HG03521 (cell line): ENCODE measurements at regions not wholly inside any gene's neighbourhood (a gene's known extent, or its start where the extent isn't known, plus 50 kb on each side); places are given as distances from the start of the nearest gene placed in this dataset.

Experiments
- ATAC-seq: cut with Tn5 transposase; IDR thresholded peaks from one replicate; pipeline ENCODE4 v1.9.1; 2021; ENCODE audit warnings: mild to moderate bottlenecking, moderate library complexity; ENCODE audit not compliant: unreplicated experiment

DNA sequence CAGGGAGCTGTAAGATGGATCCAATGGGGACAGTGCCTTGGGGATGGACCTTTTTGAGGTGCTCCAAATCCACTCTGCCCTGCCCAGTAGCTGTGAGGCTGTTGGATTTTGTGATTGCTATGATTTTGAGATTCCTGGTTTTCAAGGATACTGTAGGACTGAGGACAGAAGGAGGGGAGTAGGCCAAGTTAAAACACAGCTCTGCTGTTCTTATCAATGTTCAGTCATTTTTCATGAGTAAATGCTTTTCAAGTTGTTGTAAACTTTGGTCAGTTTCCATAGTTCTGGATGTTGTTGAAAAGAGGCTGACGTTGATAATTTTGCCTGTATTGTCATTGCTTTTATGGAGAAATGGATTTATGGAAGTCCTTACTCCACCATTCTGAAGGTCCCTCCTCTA is 361.2 kb downstream of the ZNF516 start:
- ATAC-seq, result no peak

DNA sequence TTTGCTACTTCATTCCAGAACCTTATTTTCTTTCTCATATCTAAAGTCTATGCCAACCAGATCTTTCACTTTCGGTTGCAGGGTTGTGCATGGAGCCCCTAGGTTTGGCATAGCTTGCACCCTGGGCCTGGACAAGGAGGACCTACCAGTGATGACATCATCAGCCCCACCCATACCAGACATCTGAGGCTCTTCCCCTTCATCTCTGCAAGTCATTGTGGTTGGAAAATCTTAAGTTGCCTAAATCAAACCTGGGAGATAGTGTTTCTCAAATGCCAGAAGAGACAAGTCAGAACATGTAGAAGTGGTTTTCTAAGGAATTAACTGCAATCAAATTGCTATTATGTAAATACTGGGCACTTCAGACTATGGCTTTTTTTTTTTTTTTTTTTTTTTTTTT is 363.3 kb downstream of the ZNF516 start:
- ATAC-seq, result no peak

DNA sequence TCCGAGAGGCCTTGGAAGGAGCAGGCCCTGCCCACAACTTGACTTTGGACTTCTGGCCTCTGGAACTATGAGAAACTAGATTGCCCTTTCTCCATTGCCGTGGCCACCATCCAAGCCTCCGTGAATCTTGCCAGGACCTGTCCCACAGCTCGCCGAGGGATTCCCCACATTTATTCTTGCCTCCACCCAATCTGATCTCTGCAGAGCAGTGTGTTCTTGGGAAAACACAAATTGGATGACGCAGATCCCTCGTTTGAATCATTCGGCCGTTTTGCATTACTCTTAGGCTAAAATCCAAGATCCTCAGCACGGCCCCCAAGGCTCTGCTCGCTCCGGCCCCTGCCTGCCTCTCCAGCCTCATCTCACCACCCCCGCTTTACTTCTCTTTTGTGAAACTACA is 364.2 kb downstream of the ZNF516 start:
- no peak for ATAC-seq

DNA sequence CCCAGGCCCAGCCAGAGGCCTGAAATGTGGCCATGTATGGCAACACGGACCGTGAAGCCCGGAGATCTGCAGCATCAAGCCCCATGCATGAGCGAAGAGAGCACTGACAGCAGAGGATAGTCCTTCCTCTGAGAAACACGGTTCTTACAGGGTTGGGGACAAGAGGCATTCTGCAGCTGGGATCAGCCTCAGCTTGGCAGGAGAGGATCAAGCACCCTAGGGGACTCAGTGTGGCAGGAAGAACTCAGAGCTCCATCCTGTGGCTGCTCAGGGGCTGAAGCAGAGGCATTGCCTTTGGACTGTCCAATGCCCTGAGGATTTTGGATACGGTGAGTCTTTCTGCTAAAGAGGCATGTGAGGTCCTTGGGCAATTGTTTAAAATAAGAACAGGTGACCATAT is 368.7 kb downstream of the ZNF516 start:
- no peak for ATAC-seq

DNA sequence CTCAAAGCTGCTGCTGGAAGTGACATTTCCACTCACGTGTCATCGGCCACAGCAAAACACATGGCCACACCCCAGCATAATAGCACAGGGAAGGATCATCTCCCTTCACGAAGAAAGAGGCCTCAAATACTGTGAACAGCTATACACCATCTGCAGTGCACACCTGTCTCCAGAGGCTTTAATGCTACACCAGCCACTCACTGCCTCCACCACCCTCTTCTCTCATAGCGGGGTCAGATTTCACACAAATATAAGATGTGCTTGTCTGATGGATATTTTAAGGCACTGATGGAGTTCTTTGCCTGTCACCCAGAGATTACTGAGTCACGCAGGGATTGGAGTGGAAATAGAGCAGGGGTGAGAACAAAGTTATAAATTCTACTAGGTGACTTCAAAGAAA is 374.0 kb downstream of the ZNF516 start:
- no peak for ATAC-seq

DNA sequence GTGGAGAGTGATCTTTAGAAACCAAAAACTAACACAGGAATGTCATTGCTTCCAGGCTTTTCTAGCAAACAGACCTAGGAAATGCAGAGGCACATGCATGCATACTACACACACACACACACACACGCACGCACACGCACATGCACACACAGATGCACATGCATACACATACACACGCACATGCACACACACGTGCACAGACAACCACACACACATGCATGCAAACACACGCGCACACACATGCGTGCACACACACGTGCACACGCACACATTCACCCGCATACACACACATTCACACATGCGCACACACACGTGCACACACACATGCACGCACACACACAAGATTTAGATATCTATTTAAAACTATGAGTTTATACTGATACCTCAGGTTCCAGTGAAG is 379.5 kb downstream of the ZNF516 start:
- ATAC-seq, result no peak

DNA sequence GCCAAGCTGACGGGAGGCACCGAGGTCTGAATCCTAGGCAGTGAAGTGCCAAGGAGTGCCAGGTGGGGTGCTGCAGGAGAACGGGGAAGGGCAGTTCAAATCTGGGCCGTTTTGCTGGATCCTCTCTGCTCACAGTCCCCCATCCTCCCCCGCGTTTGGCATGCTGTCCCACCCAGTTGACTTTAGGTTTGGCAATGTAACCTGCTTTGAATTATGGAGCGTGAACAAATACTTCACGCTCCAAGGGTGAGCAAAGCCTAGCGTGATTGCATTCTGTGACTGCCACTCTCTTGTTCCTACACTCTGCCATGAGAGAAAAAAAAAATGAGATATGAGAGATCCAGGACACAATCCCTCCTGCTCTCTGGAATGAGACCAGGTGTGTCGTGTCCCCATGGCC is 381.9 kb downstream of the ZNF516 start:
- ATAC-seq, result no peak

DNA sequence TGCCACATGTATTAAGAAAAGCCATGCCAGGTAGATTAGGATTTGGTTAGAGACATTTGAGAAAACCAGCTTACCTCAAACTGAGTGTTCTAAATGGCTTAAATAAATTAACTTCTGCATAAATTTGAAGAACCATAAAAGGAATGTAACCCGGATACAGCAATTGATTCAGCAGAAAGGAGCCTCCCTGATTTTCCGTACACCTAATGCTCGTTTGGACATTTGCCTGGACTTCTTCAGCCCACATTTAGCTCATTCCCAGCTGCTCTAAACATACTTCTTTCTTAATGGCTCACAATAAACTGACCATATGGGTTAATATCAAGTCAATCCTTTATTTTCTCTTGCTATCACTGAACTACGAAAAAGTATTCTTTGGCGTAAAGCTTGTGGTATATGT is 392.4 kb downstream of the ZNF516 start:
- ATAC-seq, result no peak

DNA sequence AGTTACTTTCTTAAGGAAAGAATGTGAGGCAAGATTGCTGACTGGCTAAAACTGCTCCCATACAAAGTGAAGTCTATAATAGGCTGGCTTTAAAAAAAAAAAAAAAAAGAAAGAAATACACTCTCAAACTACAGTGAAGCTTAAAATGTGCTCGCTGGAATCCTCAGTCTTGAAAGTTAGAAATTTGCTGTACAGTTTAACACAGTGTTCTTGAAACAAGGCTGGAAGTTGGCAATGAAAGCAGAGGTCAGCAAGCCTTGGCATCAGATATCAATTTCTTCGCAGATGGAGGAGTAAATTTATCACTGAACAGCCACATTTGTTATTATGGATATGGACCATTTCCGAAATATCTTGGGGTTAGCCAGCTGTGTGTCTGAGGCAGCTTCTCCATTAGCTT is 392.9 kb downstream of the ZNF516 start:
- no peak for ATAC-seq

DNA sequence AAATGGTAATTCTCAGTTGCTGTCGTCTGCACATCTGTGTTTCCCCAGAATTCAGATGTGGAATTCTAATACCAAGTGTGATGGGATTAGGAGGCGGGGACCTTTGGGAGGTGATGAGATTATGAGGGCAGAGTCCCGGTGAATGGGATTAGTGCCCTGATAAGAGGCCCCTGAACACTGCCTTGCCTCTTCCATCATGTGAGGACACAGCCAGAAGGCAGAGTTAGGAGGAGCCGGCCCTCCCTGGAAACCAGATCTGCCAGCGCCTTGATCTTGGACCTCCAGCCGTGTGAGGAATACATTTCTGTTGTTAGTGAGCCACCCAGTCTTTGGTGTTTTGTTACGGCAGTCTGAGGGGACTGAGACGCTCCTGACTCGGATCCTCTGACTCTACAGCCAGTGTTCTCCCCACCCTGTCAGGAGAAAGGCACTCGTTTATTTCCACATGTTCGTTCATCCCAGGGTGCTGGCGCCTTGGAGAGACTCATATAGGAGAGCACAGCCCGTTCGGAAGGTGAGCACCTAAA is 395.0 kb downstream of the ZNF516 start:
- no peak for ATAC-seq

DNA sequence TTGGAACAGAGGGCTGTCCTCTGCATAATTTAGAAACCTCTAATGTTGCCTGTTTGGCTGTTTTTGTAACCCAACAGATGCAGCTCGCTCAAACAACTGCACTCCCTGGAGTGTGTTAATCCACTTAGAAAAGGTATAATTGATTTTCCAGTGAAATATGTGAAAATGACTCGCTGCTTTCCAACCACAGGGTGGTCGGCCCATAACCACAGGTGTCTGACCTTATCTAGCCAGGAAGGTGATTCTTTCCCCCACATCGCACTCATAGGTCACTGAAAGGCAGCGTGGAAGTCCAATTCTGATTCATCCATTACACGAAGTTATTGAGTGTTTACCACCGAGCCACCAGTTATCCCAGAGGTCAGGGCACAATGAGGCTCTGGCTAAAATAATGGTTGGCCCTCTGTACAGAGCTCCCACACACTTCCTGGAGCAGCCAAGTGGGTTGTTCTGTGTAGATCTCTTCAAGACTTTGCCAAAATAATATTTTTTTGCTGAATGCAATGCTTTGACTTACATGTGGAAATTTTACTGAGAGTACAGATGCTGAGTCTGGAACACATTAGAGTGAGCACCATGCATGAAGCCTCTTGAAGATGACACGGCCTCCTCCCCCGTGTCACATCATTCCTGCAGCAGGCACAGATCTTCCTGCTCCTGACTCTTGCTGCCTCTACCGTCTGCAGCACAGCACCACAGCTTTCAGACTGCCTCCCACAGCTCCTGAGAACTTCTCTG is 396.2 kb downstream of the ZNF516 start:
- no peak for ATAC-seq

DNA sequence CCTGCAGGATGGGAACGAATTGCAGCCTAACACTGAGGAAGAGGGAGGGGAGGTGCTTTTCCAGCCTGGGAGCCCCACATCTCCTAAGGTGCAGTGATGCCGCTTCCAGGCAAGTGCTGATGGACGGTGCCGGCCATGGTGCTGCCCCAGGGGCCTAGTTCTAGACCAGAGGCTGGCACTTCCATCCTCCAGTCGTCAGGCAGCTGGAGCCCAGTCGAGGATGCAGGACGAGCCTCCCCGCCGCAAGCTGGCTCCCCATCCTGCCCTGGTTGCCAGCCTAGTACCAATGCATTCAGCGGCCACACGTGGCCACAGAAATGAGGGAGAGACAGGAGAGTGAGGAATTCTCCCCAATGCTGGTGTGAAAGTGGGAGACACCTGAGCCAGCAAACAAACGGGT is 413.5 kb downstream of the ZNF516 start:
- ATAC-seq, result no peak

DNA sequence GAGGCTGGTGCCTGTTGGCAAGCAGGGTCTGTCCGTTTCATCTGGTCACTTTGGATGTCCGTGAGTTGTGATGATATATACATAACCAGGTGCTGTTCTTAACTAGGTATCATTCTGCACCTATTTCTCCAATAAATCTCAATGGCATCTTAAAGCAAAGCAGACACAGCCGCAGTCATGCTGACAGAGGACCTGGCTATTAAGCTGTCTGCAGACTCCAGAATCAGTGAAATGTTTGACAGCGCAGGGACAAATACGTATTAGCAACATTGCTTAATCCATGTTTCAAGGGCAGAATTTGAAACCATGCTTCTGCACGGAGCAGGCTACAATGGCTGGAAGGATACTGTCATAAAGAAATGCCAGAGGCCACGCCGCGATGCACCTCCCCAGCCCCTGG is 414.6 kb downstream of the ZNF516 start:
- ATAC-seq, result no peak

DNA sequence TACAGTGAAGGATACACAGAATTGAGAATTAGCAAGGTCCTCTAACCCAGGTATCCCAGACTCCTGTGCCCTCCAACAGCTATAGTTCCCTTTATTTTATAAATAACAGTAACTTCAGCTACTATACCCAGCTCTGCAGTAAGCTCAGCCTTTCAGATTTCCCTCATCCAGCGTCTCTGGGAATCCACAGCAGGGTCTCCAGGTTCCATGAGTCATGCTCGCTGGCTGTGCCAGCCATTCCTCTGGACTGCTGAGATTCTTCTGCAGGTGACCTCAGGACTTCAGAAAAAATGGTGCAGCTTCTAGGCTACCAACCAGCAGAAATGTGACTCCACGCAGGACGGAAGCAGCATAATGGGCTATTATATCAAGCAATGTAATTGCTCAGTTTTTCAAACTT is 419.3 kb downstream of the ZNF516 start:
- ATAC-seq, result no peak

DNA sequence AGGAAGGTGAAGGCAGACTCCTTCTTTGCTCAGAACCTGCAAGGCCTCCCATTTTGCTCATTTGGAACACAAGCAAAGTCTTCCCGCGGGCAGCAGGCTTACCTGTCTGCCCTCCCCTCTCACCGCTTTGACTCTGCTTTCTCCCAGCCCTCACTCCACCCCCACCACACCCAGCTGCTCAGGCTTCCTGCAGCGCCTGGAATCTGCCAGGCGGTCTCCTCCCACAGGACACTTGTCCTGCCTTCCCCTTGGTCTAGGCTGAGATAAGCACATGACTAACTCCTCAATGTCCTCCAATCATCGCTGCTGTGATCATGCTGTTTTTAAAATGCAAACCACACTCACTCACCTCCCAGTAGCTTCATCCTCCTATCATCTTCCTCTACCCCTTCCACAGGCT is 430.0 kb downstream of the ZNF516 start:
- no peak for ATAC-seq

DNA sequence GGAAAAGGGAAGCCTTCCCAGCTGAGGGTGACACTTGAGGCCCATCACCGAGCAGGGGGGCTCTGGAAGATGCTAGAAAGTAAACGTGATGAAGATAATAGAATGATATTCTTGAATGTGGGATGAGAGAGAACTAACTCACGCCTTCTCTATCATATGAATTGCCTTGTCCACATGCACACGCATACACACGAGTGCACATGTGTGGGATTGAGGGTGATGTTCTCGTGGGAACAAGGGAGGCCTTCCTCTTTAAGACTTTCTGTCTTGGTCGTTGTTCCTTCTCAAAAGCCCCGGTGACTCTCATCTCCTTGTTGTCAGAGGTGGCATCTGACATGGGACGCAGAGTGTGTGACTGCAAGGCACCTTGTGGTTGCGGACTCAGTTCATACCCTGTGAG is 436.9 kb downstream of the ZNF516 start:
- no peak for ATAC-seq

DNA sequence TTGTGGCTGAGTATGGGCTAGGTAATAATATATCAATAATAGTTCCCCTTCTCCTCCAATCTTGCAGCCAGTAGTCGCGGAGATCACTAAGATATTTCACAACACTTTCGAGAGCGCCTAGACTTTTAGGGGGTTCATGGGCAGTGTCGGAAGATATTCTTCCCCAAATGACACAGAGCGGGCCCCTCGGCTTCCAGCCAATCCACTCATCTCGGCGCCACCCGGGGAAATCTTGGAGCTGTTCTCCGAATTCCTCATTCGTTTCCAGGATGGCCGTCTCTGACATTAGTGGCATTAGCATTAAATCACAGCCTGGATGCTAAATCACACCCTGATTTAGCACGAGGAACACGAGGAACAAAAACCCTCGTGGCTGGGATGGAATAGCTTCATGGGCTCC is 437.7 kb downstream of the ZNF516 start:
- ATAC-seq, result no peak

DNA sequence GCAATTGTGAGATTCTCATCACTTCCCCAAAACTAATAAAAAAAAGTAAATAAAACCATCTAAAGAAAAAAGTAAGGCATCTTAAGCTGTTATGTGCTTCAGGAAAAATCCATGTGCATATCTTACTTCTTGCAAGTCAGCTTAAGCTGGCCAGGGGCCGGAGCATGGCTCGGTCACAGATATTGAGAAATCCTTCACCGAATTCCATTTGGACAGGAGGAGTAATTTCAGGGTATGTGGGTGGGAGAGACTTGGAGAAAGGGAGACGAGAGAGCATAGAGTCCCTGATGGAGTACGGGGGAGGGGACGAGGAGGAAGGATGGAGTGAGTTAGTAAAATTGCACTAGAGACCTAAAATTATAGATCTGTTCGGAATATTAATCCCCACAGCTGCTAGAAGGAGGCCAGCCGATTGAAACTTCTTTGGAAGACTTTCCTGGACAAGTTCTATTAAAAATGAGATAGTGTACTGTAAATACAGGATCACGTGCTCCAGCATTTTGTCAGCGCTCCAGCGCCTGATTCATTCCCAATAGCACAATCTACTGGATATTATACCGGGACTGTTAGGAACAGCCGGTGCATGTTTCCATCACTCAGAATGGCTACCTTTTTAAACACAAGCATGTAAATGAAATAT is 438.5 kb downstream of the ZNF516 start:
- no peak for ATAC-seq

DNA sequence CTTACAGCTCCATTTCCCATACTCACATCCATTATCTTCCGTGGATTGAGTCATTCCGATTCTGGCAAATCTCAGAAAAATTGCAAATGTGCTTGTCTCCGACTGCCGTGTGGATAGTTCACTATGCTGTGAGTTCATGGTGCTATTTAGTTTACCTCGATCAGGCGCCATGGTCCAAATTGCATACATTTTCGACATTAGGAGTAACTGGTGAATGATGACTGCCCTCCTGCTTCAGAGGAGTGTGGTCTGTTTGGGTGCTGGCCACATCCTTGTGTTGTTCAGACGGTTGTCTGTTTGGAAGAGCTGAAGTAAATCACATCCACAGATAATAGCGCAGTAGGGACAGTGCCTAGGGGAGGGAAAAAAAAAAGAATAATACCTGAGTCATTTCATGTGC is 439.5 kb downstream of the ZNF516 start:
- no peak for ATAC-seq

DNA sequence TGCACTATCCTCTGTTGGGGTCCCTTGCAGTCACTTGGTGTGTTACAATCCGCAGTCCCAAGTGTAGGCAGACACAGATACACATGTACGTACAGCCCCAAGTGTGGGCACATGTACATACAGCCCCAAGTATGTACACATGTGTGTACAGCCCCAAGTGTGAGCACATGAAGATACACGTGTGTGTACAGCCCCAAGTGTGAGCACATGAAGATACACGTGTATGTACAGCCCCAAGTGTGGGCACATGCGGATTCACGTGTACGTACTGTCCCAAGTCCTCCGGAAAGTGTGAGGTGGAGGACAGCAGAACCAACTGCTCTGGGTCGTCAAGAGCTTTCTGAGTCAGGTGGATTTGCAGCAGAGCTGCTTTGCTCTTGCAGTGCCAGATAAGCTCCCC is 440.0 kb downstream of the ZNF516 start:
- no peak for ATAC-seq

DNA sequence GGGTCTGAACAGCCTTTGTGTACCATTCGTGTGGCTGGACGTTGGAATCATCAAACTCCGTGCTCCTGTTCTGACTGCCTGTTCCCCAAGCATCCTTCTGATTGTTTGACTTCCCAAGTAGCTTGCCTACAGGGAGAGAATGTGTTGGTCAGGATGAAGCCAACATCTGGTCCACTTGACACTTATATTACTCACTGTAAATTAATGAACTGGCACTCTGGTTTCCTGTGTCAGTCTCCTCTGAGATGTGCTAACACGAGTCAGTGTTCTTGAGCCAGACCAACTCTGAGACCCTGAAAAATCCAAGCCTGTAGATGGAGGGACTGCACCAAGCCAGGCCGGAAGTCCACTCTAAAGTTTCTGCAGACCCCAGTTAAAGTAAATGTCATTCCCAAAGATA is 440.9 kb downstream of the ZNF516 start:
- no peak for ATAC-seq

DNA sequence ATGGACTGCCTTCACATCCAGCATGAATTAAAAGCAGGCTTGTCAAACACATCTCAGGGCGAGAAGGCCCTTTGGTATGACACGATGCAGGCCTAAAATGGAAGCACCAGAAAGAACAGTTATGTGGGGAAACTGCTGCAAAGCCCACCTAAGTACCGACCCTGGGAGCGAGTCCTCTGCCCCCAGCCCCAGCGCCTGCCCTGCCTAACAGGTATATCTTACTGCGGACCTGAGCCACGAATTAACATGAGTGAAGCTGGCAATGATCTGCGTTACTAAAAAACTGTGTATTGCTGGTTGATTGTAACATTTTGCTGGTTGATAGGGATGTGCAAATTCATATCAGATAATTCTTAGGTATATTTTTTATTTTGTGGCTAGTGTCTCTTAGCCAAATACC is 441.5 kb downstream of the ZNF516 start:
- no peak for ATAC-seq

DNA sequence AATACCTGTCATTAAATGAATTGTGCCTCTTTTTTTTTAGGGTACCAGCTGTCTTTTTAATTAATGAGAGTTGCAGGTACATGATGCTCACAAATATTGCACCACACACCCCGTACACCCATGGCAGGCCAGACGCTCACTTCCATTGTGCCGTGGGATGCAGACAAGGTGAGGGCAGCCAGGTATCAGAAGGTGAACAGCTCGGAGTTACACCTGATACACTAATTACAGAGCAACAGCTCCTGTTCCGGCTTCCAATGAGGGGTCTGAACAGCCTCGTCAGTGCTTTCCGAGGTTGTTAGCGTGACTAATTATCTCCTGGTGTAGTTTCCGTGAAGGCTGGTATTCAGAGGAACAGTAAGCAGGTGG is 442.8 kb downstream of the ZNF516 start:
- ATAC-seq, result no peak
